Hepatocyte (in vitro differentiated cells): ENCODE measurements at regions not wholly inside any gene's neighbourhood (a gene's known extent, or its start where the extent isn't known, plus 50 kb on each side); places are given as distances from the start of the nearest gene placed in this dataset.

Experiments
- DNase-seq: peaks from one replicate; pipeline ENCODE4 v3.0.0-alpha.2; 2016; ENCODE audit warnings: low spot score
- H2AFZ ChIP-seq: fragments of 200-600 bp; sonication (generic); 2 replicates; pipeline ENCODE4 v1.6.0; 2016; ENCODE audit warnings: antibody characterized with exemption, mild to moderate bottlenecking
- H3K27ac ChIP-seq: fragments of 200-600 bp; sonication (generic); 2 replicates; pipeline ENCODE4 v1.5.1; 2016; ENCODE audit warnings: mild to moderate bottlenecking
- H3K27me3 ChIP-seq: fragments of 200-600 bp; sonication (generic); 2 replicates; pipeline ENCODE4 v1.6.1; 2016
- H3K36me3 ChIP-seq: fragments of 200-600 bp; sonication (generic); replicated peaks from 2 replicates; pipeline ENCODE4 v1.5.1; 2016; ENCODE audit warnings: low read depth; ENCODE audit not compliant: insufficient read depth
- H3K4me1 ChIP-seq: fragments of 200-600 bp; sonication (generic); 2 replicates; pipeline ENCODE4 v1.5.1; 2016; ENCODE audit warnings: mild to moderate bottlenecking, moderate library complexity; ENCODE audit not compliant: insufficient read depth
- H3K4me2 ChIP-seq: fragments of 200-600 bp; sonication (generic); 2 replicates; pipeline ENCODE4 v1.6.0; 2016
- H3K4me3 ChIP-seq: fragments of 200-600 bp; sonication (generic); 2 replicates; pipeline ENCODE4 v1.5.1; 2016; ENCODE audit warnings: mild to moderate bottlenecking
- H3K79me2 ChIP-seq: fragments of 200-600 bp; sonication (generic); 2 replicates; pipeline ENCODE4 v1.6.0; 2017; ENCODE audit warnings: mild to moderate bottlenecking
- H3K9me2 ChIP-seq: fragments of 200-600 bp; sonication (generic); replicated peaks from 2 replicates; pipeline ENCODE4 v1.6.0; 2017; ENCODE audit warnings: mild to moderate bottlenecking; ENCODE audit not compliant: insufficient read depth
- H3K9me3 ChIP-seq: fragments of 200-600 bp; sonication (generic); 2 replicates; pipeline ENCODE4 v1.5.1; 2016; ENCODE audit warnings: low read depth, mild to moderate bottlenecking
- H4K20me1 ChIP-seq: fragments of 200-600 bp; sonication (generic); 2 replicates; pipeline ENCODE4 v1.6.0; 2016; ENCODE audit warnings: mild to moderate bottlenecking; ENCODE audit not compliant: insufficient read depth, poor library complexity, severe bottlenecking
- CTCF ChIP-seq: fragments of 200-600 bp; sonication (generic); IDR thresholded peaks from 2 replicates; pipeline ENCODE4 v1.5.1; 2016; ENCODE audit warnings: antibody characterized with exemption, mild to moderate bottlenecking; ENCODE audit not compliant: poor library complexity
- EZH2 ChIP-seq: fragments of 200-600 bp; sonication (generic); IDR thresholded peaks from 2 replicates; pipeline ENCODE4 v1.6.1; 2016; ENCODE audit warnings: antibody characterized with exemption, mild to moderate bottlenecking, borderline replicate concordance
- EZH2phosphoT487 ChIP-seq: fragments of 200-600 bp; sonication (generic); IDR thresholded peaks from one replicate; pipeline ENCODE4 v1.6.1; 2018; ENCODE audit warnings: antibody characterized with exemption, mild to moderate bottlenecking, low read depth, moderate library complexity; ENCODE audit not compliant: unreplicated experiment, severe bottlenecking
- WGBS: methylation state at CpG from one replicate; pipeline ENCODE4 v1.1.6; 2016; ENCODE audit warnings: low lambda C conversion rate; ENCODE audit errors: missing lambda C conversion rate; 5-methylcytosine and 5-hydroxymethylcytosine counted together

DNA sequence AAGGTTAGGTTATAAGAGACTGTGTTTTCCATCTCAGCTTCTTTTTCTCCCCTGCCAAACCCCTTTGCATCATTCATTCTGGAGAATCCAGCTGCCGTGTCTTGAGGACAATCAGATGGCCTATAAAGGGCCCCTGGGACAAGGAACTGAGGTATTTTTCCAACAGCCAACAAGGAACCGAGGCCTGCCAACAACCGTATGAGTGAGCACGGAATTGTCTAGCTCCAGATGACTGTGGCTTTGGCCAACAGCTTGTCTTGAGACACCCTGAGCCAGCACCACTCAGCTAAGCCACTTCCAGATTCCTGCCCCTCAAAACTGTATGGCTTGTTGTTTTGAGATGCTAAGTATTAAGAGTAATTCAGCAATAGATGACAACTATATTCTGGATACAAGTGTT lies 433.7 kb upstream of the HSF2 start:
- Histone ChIP-seq H4K20me1 (no peaks in the 10 kb centered on the region), H3K27ac (no peak overlapping the region), H3K4me3 (no peak overlapping the region), H3K9me3 (no peaks in the 10 kb centered on the region), H3K27me3 (no peaks in the 10 kb centered on the region), H3K4me2 (no peak overlapping the region), H3K79me2 (no peaks in the 10 kb centered on the region), H2AFZ (no peak overlapping the region), H3K4me1 (no peaks in the 10 kb centered on the region), H3K36me3 (no peaks in the 10 kb centered on the region), H3K9me2 (no peaks in the 10 kb centered on the region)
- WGBS, result 93% methylated on average over 4 of the region's 4 CpGs
- TF ChIP-seq CTCF (no peak), EZH2 (no peak), EZH2phosphoT487 (no peak)
- no peak for DNase-seq

GRCh38 chr6:121967631-121968030 lies 431.8 kb upstream of the HSF2 start:
- no peaks in the 10 kb centered on the region for H3K4me1 ChIP-seq
- no peak overlapping the region for H2AFZ ChIP-seq
- 65% methylated on average over 2 of the region's 2 CpGs for WGBS
- DNase-seq, result no peak
- no peaks in the 10 kb centered on the region for H3K27me3 ChIP-seq
- no peaks in the 10 kb centered on the region for H3K9me3 ChIP-seq
- no peak overlapping the region for H3K27ac ChIP-seq
- no peaks in the 10 kb centered on the region for H3K9me2 ChIP-seq
- H4K20me1 ChIP-seq, result no peaks in the 10 kb centered on the region
- no peaks in the 10 kb centered on the region for H3K36me3 ChIP-seq
- H3K4me2 ChIP-seq, result no peak overlapping the region
- no peak for TF ChIP-seq EZH2phosphoT487
- TF ChIP-seq EZH2, result no peak
- TF ChIP-seq CTCF, result no peak
- H3K4me3 ChIP-seq, result no peak overlapping the region
- no peaks in the 10 kb centered on the region for H3K79me2 ChIP-seq

DNA sequence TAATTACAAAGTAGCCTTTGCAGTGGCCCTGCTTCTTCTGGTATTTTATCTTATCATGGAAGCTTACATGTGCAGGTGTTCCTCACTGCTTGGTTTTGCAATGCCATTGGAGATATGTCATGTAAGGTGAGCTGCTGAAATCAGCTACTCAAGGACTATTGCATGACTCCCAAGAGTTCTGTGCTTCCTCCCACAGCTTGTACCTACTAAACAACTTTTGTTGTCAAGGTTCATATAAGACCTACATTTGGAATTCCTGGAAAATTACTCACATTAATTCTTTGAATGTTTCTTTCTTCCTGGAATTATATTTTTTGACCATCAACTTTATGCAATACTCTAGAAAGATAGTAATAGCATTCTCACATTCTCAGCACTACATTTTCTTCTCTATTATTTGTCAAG lies 427.5 kb upstream of the HSF2 start:
- TF ChIP-seq EZH2, result no peak
- TF ChIP-seq EZH2phosphoT487, result no peak
- TF ChIP-seq CTCF, result no peak
- peak; percentile 19 for DNase-seq
- no peak overlapping the region for H2AFZ ChIP-seq

GRCh38 chr6:121984956-121985355 lies 414.5 kb upstream of the HSF2 start:
- no peaks in the 10 kb centered on the region for H3K36me3 ChIP-seq
- H3K79me2 ChIP-seq, result no peaks in the 10 kb centered on the region
- H3K9me2 ChIP-seq, result no peaks in the 10 kb centered on the region
- DNase-seq, result no peak
- no peak overlapping the region for H3K4me2 ChIP-seq
- 93% methylated on average over 3 of the region's 3 CpGs for WGBS
- H4K20me1 ChIP-seq, result no peaks in the 10 kb centered on the region
- no peaks in the 10 kb centered on the region for H3K27me3 ChIP-seq
- H3K4me1 ChIP-seq, result no peaks in the 10 kb centered on the region
- no peaks in the 10 kb centered on the region for H3K9me3 ChIP-seq
- H3K27ac ChIP-seq, result no peak overlapping the region
- TF ChIP-seq CTCF (no peak), EZH2 (no peak), EZH2phosphoT487 (no peak)
- H2AFZ ChIP-seq, result no peak overlapping the region
- H3K4me3 ChIP-seq, result no peak overlapping the region

More for the DNA sequence above, 427.5 kb upstream of the HSF2 start:
- H3K79me2 ChIP-seq, result no peaks in the 10 kb centered on the region
- no peaks in the 10 kb centered on the region for H3K36me3 ChIP-seq
- no peak overlapping the region for H3K27ac ChIP-seq
- no peak overlapping the region for H3K4me2 ChIP-seq
- H3K4me3 ChIP-seq, result no peak overlapping the region
- no peaks in the 10 kb centered on the region for H3K9me3 ChIP-seq
- H4K20me1 ChIP-seq, result no peaks in the 10 kb centered on the region
- H3K27me3 ChIP-seq, result no peaks in the 10 kb centered on the region
- H3K4me1 ChIP-seq, result no peaks in the 10 kb centered on the region
- H3K9me2 ChIP-seq, result no peaks in the 10 kb centered on the region
